CD4-positive, alpha-beta T cell treated with Interferon gamma for 1 hour (primary cell): ENCODE measurements at regions not wholly inside any gene's neighbourhood (a gene's known extent, or its start where the extent isn't known, plus 50 kb on each side); places are given as distances from the start of the nearest gene placed in this dataset.
"Not testable (repeated sequence)": the region's sequence is repeated elsewhere in the genome, so short reads cannot be mapped to it uniquely, and the experiment has no call there.

Experiments used
- DNase-seq: peaks from one replicate; pipeline ENCODE4 v3.0.0-alpha.2; 2020

GRCh38 chr16:77488652-77489051, 53.8 kb upstream of the ADAMTS18 start:
- DNase-seq: no peak

DNA sequence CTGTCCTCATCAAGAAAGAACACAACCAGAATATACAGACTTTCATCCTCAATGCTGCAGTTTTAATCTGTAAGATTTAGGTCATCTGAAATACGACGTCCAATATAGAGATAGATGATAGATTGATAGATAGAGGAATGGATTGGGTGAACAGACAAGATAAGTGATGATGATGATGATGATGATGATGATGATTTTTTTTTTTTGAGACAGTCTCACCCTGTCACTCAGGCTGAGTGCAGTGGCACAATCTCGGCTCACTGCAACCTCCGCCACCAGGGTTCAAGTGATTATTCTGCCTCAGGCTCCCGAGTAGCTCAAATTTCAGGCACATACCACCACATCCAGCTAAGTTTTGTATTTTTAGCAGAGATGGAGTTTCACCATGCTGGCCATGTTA, 56.3 kb upstream of the ADAMTS18 start:
- no peak for DNase-seq

DNA sequence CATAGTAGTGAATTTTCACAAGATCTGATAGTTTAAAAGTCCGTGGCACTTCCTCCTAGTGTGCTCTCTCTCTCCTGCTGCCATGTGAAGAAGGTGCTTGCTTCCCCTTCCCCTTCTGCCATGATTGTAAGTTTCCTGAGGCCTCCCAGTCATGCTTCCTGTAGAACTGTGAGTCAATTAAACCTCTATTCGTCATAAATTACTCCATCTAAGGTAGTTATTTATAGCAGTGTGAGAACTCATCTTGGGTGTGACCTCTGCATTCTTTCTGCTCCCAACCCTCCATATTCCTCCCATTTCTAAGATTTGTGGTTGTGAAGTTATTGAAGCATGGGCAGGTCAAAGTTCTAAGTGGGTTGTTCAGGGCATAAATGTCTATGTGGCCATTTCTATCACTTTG, 62.1 kb upstream of the ADAMTS18 start:
- no peak for DNase-seq

DNA sequence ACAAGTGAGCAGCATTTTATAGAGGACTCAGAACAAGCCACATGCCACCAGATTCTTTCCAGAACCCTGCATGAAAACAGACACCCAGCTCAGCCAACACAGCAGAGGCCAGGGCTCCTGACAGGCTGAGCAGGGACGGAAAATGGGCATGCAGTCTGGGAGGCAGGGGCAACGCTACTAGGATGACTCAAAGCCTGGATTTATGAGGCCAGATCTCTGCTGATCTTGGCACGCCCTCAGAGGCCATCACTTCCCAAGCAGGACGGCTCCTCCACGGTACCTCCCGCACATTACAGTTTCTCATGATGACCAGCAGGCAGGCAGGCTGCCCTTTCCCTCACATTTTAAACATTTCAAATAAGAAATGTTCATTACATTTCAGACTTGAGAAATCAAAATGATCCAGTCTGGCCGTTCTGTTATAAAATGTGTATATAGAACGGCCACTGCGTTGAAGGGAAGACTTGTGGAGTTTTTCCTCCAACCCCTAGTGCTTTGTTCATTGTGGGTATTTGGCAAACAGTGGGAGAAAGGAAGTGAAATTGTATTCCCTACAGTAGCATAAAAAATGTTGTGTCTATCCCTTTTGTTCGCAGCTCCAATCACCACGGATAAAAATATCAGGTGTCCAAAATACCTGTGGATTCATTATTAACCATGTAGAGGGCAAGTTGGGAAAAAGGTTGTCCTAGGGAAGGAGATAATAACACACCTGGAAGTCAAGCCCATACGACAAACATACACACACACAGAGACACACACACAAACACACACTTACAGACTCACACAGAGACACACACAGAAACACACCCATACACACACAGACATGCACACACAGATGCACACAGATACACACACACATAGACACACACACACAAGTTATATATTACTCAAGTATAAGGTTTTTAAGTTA, 64.8 kb upstream of the ADAMTS18 start:
- DNase-seq: no peak

- DNase-seq: no peak
These were observed 65.4 kb upstream of the ADAMTS18 start for GRCh38 chr16:77500286-77500598.

GRCh38 chr16:77500934-77501664, 66.3 kb upstream of the ADAMTS18 start:
- DNase-seq: no peak

DNA sequence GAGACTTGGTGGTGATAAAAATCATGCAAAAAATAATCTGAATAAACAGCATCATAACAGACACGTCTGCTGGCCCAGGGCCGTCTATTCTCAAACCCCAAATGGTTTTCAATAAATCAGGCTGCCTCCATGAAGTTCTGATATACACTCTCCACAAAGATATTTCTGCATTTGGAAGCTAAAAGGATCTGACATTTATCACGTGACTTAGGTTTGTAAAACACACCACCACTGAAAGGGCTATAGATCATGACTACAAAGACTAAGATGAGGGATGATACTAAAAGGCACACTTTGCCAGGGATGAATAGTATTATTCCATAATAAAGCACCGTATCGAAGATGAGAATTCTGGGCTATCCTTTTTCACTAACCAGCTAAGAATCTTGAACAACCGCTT, 67.6 kb upstream of the ADAMTS18 start:
- no peak for DNase-seq

- DNase-seq: not testable (repeated sequence)
These were observed 71.7 kb upstream of the ADAMTS18 start for GRCh38 chr16:77506492-77506891.

DNA sequence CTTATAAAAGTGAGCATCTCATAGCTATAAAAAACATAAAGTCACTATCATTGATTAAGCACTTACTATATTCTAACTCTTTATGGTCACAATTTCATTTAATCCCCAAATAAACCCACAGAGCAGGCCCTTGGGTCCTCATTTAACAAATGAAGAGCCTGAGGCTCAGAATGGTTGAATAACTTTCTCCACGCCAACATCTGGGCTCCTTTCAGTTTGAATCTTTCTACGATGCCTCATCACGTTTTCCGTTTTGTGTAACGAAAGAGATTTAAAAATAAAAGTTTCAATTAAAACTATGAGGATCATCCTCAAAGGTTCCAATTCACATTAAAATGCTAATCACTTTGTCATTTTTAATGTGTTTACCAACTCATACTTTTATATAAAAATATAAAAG, 74.2 kb upstream of the ADAMTS18 start:
- DNase-seq: no peak

- DNase-seq: no peak
These were observed 75.0 kb upstream of the ADAMTS18 start for GRCh38 chr16:77509796-77510195.

GRCh38 chr16:77511053-77511452, 76.2 kb upstream of the ADAMTS18 start:
- no peak for DNase-seq

DNA sequence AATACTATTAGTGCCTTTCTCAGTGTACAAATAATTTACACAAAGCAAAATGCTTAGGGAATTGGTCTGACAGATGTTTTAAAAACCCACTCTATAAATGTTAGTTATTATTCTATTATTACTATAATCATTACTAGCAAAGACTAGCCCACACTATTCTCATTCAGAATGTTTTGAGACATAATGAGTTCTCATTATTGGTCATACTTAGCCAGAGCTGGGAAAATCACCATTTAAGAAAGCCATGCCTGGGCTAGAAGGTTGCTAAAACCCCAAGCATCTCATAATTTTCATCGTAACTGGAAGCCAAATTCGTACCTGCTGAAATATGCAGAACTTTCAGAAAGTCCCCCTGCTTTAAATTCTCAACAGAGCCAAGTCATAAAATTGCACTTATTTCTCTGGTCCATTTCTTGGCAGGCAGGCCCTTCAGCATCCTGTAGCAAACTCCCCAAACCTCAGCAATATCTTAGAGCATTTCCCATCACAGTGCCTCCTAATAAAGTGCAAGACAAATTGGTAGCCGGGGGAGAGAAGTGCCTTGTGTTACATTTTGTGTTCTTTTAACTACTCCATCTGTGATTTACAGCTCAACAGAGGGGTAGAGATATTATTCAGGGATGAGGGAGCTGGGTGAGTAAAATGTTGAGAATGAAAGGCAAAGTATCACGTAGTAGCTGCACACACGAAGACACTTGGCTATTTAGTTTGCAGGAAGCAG, 79.8 kb upstream of the ADAMTS18 start:
- DNase-seq: no peak

GRCh38 chr16:77525226-77525625, 90.4 kb upstream of the ADAMTS18 start:
- DNase-seq: not testable (repeated sequence)

GRCh38 chr16:77531752-77532151, 96.9 kb upstream of the ADAMTS18 start:
- no peak for DNase-seq

- DNase-seq: no peak
These were observed 102.0 kb upstream of the ADAMTS18 start for GRCh38 chr16:77536809-77537208.

- DNase-seq: no peak
These were observed 104.7 kb upstream of the ADAMTS18 start for GRCh38 chr16:77539421-77540034.

GRCh38 chr16:77540646-77541045, 105.8 kb upstream of the ADAMTS18 start:
- no peak for DNase-seq

- no peak for DNase-seq
These were observed 106.3 kb upstream of the ADAMTS18 start for GRCh38 chr16:77541165-77541564.

DNA sequence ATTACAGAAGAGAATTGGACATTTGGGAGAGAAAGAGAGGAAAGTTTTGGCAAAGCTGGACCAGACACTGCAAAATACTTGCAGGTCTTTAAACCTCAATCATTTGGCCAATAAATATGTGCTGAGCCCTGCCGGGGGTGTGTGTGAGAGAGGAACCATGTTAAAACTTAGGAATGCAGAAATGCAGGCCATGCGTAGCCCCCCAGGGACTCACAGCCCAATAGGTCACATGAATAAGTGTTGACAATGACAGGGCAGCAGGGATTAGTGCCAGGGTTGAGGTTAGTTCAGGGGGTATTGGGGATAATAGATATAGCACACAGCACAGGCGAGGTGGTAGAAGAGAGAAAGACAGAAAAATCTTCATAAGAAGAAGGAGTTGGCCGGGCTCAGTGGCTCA, 113.3 kb upstream of the ADAMTS18 start:
- DNase-seq: no peak

- no peak for DNase-seq
These were observed 113.9 kb upstream of the ADAMTS18 start for GRCh38 chr16:77548766-77549165.

DNA sequence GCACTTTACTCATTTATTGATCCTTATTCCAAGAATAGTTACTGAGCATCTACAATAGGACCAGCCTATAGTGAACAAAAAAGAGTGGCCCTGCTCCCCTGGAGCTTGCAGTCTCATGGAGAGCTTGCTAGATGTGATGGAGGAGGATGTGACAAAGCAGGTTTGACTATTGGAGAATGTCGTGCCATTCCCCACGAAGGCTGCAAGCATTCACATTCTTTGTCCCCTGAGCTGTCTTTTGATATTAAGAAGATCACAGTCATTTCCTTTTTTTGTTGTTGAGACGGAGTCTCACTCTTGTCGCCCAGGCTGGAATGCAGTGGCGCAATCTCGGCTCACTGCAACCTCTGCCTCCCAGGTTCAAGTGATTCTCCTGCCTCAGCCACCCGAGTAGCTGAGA, 115.0 kb upstream of the ADAMTS18 start:
- no peak for DNase-seq

GRCh38 chr16:77551357-77551756, 116.5 kb upstream of the ADAMTS18 start:
- DNase-seq: no peak

- no peak for DNase-seq
These were observed 118.3 kb upstream of the ADAMTS18 start for GRCh38 chr16:77553130-77553529.
